ENCODE measurements at regions not wholly inside any gene's neighbourhood (a gene's known extent, or its start where the extent isn't known, plus 50 kb on each side); places are given as distances from the start of the nearest gene placed in this dataset.

DNA sequence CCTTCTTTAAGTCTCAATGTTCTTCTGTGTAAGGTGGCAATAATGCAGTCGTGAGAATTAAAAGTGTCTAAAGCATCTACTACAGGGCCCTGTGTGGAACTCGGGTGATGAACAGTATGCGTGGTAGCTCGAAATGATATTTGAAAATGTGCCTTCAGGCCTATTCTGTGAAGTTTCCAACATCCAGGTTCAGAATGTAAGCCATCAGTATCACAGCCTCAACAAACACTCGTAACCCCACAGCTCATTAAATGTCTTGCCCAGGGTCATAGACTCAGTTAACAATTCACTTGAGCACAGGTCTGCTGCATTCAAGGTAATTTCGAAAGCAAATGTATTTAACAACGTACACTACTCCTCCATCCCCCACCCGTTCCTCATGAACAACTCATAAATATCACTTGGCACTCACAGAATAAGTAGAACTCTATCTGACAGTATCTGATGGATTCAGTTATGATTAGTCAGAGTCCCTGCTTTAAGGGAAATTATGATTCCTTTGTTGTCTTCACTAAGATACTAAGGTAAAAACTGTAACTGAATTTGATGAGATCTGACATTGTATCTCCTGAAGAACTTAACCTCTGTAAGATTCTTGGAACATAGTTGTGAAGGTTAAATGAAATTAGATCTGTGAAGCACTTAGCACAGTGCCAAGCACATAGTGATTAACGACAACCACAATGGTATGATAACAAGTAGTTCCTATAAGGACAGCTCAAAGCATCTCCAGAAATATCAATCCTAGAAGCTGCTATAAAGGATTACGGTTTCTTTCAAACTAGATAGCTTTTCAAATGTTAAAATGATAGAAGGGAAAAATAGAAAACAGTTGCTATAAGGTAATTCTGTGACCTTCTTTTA, 642.3 kb downstream of the TBL1XR1 start:
- 75 to 76% methylated on average over 10 of the region's 10 CpGs for WGBS, 2 donors
- no peak for ATAC-seq
- Histone ChIP-seq H3K27me3 (peaks cover 0 to 8% (median 0%) of the 10 kb centered on the region in 7 donors), H3K27ac (no peak overlapping the region), H3K36me3 (no peaks in the 10 kb centered on the region), H3K4me3 (no peak overlapping the region), H3K4me1 (peaks cover 0 to 5% (median 0%) of the 10 kb centered on the region in 9 donors), H3K9me3 (no peaks in the 10 kb centered on the region)
- TF ChIP-seq, protein P1, sequence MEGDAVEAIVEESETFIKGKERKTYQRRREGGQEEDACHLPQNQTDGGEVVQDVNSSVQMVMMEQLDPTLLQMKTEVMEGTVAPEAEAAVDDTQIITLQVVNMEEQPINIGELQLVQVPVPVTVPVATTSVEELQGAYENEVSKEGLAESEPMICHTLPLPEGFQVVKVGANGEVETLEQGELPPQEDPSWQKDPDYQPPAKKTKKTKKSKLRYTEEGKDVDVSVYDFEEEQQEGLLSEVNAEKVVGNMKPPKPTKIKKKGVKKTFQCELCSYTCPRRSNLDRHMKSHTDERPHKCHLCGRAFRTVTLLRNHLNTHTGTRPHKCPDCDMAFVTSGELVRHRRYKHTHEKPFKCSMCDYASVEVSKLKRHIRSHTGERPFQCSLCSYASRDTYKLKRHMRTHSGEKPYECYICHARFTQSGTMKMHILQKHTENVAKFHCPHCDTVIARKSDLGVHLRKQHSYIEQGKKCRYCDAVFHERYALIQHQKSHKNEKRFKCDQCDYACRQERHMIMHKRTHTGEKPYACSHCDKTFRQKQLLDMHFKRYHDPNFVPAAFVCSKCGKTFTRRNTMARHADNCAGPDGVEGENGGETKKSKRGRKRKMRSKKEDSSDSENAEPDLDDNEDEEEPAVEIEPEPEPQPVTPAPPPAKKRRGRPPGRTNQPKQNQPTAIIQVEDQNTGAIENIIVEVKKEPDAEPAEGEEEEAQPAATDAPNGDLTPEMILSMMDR (IDR thresholded peaks at IDR 0.05): no peak
- no peak for DNase-seq
- intact Hi-C loops (cut with DNase I): no loop called here

DNA sequence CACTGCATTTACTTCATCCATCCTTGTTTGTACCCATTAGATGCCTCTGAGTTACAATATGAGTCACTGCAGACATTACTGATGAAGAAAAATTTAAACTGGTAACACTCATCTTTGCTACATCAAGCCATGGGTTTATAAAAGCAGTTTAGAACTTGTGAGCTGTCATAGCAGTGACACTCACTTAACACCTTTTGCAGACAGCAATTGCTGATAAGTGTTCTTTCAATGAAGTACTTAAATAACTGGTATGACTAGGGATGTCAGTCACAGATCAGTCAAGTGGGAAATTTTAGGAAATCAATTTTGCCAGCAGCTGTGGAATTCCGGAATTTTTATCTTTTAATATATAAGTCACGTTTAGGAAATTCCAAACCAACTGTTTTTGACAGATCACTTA, 643.0 kb downstream of the TBL1XR1 start:
- no peak for DNase-seq
- Histone ChIP-seq H3K27me3 (peaks cover 0 to 8% (median 0%) of the 10 kb centered on the region in 7 donors), H3K36me3 (no peaks in the 10 kb centered on the region), H3K4me1 (peaks cover 0 to 5% (median 0%) of the 10 kb centered on the region in 9 donors), H3K4me3 (no peak overlapping the region), H3K27ac (no peak overlapping the region), H3K9me3 (no peaks in the 10 kb centered on the region)
- 29 to 35% methylated on average over 2 of the region's 2 CpGs for WGBS, 2 donors
- ATAC-seq: no peak
- intact Hi-C loops (cut with DNase I): no loop called here
- TF ChIP-seq, protein P1 (IDR thresholded peaks at IDR 0.05): no peak

DNA sequence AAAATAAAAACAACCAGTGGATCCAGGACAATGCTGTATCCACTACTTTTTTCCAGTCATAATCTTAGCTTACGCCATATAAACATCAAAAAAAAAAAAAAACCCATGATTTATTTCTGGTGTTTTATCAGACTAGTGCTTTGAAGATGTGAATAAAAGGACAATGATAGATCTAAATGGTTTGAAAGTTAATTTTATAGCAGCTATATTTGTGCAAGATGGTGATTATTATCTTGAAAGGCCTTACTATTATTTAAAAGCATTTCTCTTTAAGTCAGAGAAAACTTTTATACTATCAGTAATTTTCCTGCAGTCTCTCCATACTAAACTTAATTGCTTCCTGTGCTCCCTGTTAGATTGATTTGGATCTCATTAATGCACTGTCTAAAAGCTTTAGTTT, 670.3 kb downstream of the TBL1XR1 start:
- H3K4me3 ChIP-seq: no peak overlapping the region
- no peaks in the 10 kb centered on the region for H3K27me3 ChIP-seq
- no peak overlapping the region for H3K27ac ChIP-seq
- WGBS, 2 donors: 95 to 96% methylated on average over 1 of the region's 1 CpG
- no peaks in the 10 kb centered on the region for H3K36me3 ChIP-seq
- DNase-seq (no peak), ATAC-seq (no peak)
- H3K9me3 ChIP-seq: peaks cover 0 to 30% (median 3%) of the 10 kb centered on the region in 11 donors
- TF ChIP-seq, protein P1 (IDR thresholded peaks at IDR 0.05): no peak
- intact Hi-C loops (cut with DNase I): no loop called here
- H3K4me1 ChIP-seq: no peaks in the 10 kb centered on the region

DNA sequence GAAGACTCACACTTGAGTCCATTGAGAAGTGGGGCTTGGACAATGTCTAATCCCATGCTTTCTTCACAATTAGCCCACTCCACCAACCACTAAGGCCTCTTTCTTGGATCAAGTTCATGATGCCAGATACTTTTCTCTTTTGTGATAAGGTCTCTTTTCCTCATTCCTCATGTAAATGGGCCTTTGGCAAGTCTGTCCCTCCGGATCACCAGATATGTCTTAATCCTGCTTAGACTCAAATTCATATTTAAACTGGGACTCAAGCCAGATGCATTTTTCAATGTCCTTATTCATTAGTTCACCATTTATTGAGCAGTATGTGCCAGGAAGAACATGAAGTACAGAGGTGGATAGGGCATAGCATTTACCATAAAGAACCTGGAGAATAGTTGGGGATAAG, 671.1 kb downstream of the TBL1XR1 start:
- Histone ChIP-seq H3K27me3 (no peaks in the 10 kb centered on the region), H3K36me3 (no peaks in the 10 kb centered on the region), H3K9me3 (peaks cover 0 to 30% (median 3%) of the 10 kb centered on the region in 11 donors), H3K4me3 (no peak overlapping the region), H3K4me1 (no peaks in the 10 kb centered on the region), H3K27ac (no peak overlapping the region)
- ATAC-seq: no peak
- DNase-seq: no peak
- WGBS, 2 donors: 62 to 83% methylated on average over 1 of the region's 1 CpG
- TF ChIP-seq, protein P1 (IDR thresholded peaks at IDR 0.05): no peak
- intact Hi-C loops (cut with DNase I): no loop called here

Data from heart right ventricle (tissue), 16 donors.